Activated T-helper 2 cell treated with anti-CD3 and anti-CD28 coated beads, Interferon-gamma antibody, Interleukin-2, Interleukin-4, amounts not matched to agents 10 μg/mL and 5 μg/mL and 100 μg/mL, durations not matched to agents 14 hours and 24 hours and 36 hours (primary cell): ENCODE measurements at regions not wholly inside any gene's neighbourhood (a gene's known extent, or its start where the extent isn't known, plus 50 kb on each side); places are given as distances from the start of the nearest gene placed in this dataset.

Source experiments
- DNase-seq: peaks from one replicate; pipeline ENCODE4 v3.0.0; 2021; ENCODE audit warnings: low spot score
- H3K27ac Mint-ChIP-seq: one replicate; pipeline ENCODE4 v1.8.0; 2021; ENCODE audit warnings: mixed read lengths
- H3K27me3 Mint-ChIP-seq: one replicate; pipeline ENCODE4 v1.8.0; 2021; ENCODE audit warnings: low read depth, mixed read lengths
- H3K36me3 Mint-ChIP-seq: one replicate; pipeline ENCODE4 v1.8.0; 2021; ENCODE audit warnings: low read depth, mixed read lengths
- H3K4me1 Mint-ChIP-seq: one replicate; pipeline ENCODE4 v1.8.0; 2021; ENCODE audit warnings: low read depth, mixed read lengths
- H3K4me3 Mint-ChIP-seq: one replicate; pipeline ENCODE4 v1.8.0; 2021; ENCODE audit warnings: low read depth, mild to moderate bottlenecking, moderate library complexity, mixed read lengths
- H3K9me3 Mint-ChIP-seq: one replicate; pipeline ENCODE4 v1.8.0; 2021; ENCODE audit warnings: mixed read lengths
- intact Hi-C: fragments of 100-400 bp; cut with micrococcal nuclease; formaldehyde crosslinking; loops from one replicate; pipeline ENCODE4 v1.15.1; 2023

- peaks cover 35% of the 10 kb centered on the region for H3K4me1 Mint-ChIP-seq
- peak overlapping the region; percentile 72 for H3K4me3 Mint-ChIP-seq
- DNase-seq, result no peak
- intact Hi-C loops, result loop anchor here (10.0 kb wide), 1 partner anchor 226 kb away; no protein-coding TSS in a partner anchor
- no peaks in the 10 kb centered on the region for H3K36me3 Mint-ChIP-seq
- H3K9me3 Mint-ChIP-seq, result no peaks in the 10 kb centered on the region
- H3K27ac Mint-ChIP-seq, result no peak overlapping the region
- H3K27me3 Mint-ChIP-seq, result peaks cover 78% of the 10 kb centered on the region
Observed at GRCh38 chr5:50968356-50969149, 302.1 kb downstream of the PARP8 start.

DNA sequence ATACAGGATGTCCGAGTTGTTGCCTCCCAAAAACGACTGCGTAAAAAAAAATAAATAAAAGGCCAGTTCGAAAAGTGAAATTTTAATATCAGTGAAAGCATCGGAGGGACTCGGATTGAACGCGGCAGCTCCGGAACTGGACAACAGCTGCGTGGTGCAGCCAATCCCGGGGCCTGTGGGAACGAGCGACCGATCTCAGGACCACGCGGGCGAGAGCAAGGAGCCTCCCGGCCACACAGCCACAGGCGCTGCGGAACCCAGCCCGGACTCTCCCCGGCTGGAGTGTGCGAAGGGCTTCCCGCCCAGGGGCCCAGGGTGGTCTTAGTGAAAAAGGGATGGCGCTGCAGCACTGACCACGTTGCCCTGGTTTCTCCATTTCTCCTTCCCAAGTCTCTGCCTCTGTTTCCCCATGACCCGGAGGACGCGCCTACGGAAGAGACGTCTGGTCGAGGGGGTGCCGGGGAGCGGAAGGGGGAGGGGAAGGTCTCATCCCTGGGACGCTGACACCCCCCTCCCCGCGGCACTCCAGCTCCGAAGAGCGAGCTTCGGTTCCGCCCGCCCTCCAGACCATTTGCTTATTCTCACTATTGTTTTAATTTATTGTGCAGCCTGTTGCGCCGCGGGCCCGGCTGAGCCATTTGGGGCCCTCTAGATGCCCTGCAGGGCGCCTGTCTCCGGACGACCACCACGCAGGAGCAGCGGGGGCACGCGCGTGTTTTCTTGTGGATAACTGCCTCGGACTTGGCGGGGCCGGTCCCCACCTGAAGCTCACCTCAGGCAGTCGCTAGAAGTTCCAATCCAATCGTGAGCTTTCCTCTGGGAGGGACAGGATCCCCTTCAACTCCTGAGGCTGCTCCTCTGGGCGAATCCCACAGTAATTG lies 303.0 kb downstream of the PARP8 start:
- intact Hi-C loops, result loop anchor here (10.0 kb wide), 1 partner anchor 225 kb away; no protein-coding TSS in a partner anchor
- no peak overlapping the region for H3K27ac Mint-ChIP-seq
- H3K36me3 Mint-ChIP-seq, result no peaks in the 10 kb centered on the region
- peak overlapping the region; percentile 45 for H3K4me3 Mint-ChIP-seq
- DNase-seq, result no peak
- H3K27me3 Mint-ChIP-seq, result peaks cover 73% of the 10 kb centered on the region
- H3K9me3 Mint-ChIP-seq, result no peaks in the 10 kb centered on the region
- H3K4me1 Mint-ChIP-seq, result peaks cover 31% of the 10 kb centered on the region

DNA sequence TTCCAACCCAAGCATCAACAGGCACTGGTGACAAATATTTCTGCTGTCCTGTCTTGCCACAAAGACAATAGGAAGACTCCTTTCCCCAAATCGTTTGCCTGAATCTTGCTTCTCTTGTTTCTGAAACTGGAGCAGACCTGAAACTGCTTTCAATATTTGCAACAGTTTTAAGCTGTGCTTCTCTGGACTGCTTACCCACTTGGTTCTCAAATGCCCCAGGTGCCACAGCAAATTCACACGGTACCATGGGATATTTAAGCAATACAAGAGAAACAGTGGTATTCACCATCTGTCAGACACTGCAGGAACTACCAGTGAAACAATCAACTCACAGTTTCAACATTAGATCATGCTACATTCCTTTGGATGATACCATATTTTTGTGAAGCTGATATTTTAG lies 309.4 kb downstream of the PARP8 start:
- intact Hi-C loops, result no loop called here
- no peaks in the 10 kb centered on the region for H3K9me3 Mint-ChIP-seq
- no peak overlapping the region for H3K27ac Mint-ChIP-seq
- H3K4me3 Mint-ChIP-seq, result no peak overlapping the region
- DNase-seq, result no peak
- H3K27me3 Mint-ChIP-seq, result peaks cover 11% of the 10 kb centered on the region
- H3K4me1 Mint-ChIP-seq, result no peaks in the 10 kb centered on the region
- no peaks in the 10 kb centered on the region for H3K36me3 Mint-ChIP-seq

DNA sequence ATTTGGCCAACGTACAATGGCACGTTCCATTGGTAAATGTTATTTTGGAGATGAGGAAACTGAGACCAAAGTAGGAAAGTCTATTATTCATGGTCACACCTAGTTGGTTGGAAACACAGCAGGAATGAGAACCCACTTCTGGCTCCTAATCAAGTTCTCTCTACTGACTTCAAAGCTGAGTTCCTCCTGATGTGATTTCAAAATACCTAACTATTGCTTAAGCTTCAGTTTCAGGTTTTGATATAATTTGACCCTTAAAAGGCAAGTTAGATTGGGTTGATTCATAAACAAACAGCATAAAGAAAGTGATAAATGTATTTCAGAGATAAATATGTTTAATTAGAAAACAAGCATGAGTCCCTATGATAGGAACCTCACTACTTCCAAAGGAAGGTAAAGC lies 312.5 kb downstream of the PARP8 start:
- Mint-ChIP-seq H3K36me3 (no peaks in the 10 kb centered on the region), H3K4me1 (no peaks in the 10 kb centered on the region), H3K4me3 (no peak overlapping the region), H3K9me3 (no peaks in the 10 kb centered on the region), H3K27ac (no peak overlapping the region), H3K27me3 (peaks cover 4% of the 10 kb centered on the region)
- intact Hi-C loops, result no loop called here
- DNase-seq, result no peak

GRCh38 chr5:50984640-50985039 lies 318.2 kb downstream of the PARP8 start:
- H3K4me3 Mint-ChIP-seq, result no peak overlapping the region
- no peaks in the 10 kb centered on the region for H3K9me3 Mint-ChIP-seq
- no peaks in the 10 kb centered on the region for H3K4me1 Mint-ChIP-seq
- no peak for DNase-seq
- intact Hi-C loops, result no loop called here
- no peak overlapping the region for H3K27ac Mint-ChIP-seq
- no peaks in the 10 kb centered on the region for H3K36me3 Mint-ChIP-seq
- no peaks in the 10 kb centered on the region for H3K27me3 Mint-ChIP-seq

- Mint-ChIP-seq H3K4me3 (no peak overlapping the region), H3K27ac (no peak overlapping the region), H3K36me3 (no peaks in the 10 kb centered on the region), H3K9me3 (no peaks in the 10 kb centered on the region), H3K4me1 (no peaks in the 10 kb centered on the region), H3K27me3 (no peaks in the 10 kb centered on the region)
- intact Hi-C loops, result no loop called here
- no peak for DNase-seq
Observed at GRCh38 chr5:50990296-50990924, 324.0 kb downstream of the PARP8 start.

GRCh38 chr5:50995285-50995942 lies 329.0 kb downstream of the PARP8 start:
- intact Hi-C loops, result no loop called here
- no peaks in the 10 kb centered on the region for H3K9me3 Mint-ChIP-seq
- H3K27ac Mint-ChIP-seq, result no peak overlapping the region
- H3K4me3 Mint-ChIP-seq, result no peak overlapping the region
- H3K4me1 Mint-ChIP-seq, result no peaks in the 10 kb centered on the region
- no peaks in the 10 kb centered on the region for H3K27me3 Mint-ChIP-seq
- H3K36me3 Mint-ChIP-seq, result no peaks in the 10 kb centered on the region
- DNase-seq, result no peak

DNA sequence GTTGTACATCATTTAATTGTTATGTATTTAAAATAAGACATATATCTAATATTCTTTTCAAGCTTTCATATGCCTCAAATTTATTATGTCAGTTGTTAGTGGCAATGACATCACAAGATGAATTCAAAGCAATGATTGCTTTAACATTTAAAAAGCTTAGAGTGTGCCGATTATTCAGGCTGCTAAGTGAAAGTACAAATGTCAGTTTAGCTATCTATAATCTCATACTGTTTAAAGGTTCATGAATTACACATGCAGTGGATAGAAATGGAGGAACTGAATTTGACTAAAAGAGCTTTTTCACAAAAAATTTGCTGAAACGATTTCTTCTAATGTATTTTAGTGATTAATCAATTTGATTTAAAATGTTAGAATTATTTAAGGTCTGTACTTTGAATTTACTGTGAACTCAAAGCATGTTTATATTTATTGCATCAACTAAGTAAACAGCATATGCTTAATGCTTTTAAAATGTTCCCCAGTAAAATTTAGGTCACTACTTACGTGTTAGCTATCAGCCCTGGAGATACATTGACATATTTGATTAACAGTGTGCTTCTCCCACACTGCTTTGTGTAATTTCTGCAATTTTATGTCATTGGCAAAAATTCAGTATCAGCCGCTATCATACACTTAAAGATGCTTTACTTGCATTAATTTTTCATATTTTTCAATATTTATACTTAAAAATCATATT lies 334.9 kb downstream of the PARP8 start:
- no peaks in the 10 kb centered on the region for H3K36me3 Mint-ChIP-seq

GRCh38 chr5:51002368-51002767 lies 335.9 kb downstream of the PARP8 start:
- Mint-ChIP-seq H3K36me3 (no peaks in the 10 kb centered on the region), H3K27me3 (no peaks in the 10 kb centered on the region), H3K4me3 (no peak overlapping the region), H3K9me3 (no peaks in the 10 kb centered on the region), H3K27ac (no peak overlapping the region), H3K4me1 (no peaks in the 10 kb centered on the region)
- DNase-seq, result no peak
- intact Hi-C loops, result no loop called here

More for the DNA sequence above, 334.9 kb downstream of the PARP8 start:
- DNase-seq, result no peak
- H3K4me1 Mint-ChIP-seq, result no peaks in the 10 kb centered on the region
- no peaks in the 10 kb centered on the region for H3K9me3 Mint-ChIP-seq
- no peaks in the 10 kb centered on the region for H3K27me3 Mint-ChIP-seq
- H3K4me3 Mint-ChIP-seq, result no peak overlapping the region
- H3K27ac Mint-ChIP-seq, result no peak overlapping the region
- intact Hi-C loops, result no loop called here

DNA sequence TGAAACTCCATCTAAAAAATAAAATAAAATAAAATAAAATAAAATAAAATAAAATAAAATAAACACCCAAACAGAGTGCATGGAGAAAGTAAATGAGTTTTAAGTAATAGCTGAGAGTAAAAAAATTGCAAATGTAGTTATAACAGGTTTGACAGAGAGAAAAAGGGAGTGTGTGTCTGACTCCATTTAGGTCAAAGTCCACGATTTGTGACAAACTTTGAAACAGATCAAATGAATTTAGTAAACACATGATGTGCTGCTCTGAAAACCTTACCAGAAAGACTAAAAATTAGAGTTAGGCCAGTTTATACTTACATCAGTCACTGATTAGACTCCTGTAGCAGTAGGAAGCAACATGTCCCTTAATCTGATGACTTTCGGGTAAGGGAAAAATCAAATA lies 346.6 kb downstream of the PARP8 start:
- intact Hi-C loops, result no loop called here
- no peaks in the 10 kb centered on the region for H3K4me1 Mint-ChIP-seq
- H3K4me3 Mint-ChIP-seq, result no peak overlapping the region
- H3K27me3 Mint-ChIP-seq, result no peaks in the 10 kb centered on the region
- H3K27ac Mint-ChIP-seq, result no peak overlapping the region
- H3K9me3 Mint-ChIP-seq, result no peaks in the 10 kb centered on the region
- H3K36me3 Mint-ChIP-seq, result no peaks in the 10 kb centered on the region
- no peak for DNase-seq

DNA sequence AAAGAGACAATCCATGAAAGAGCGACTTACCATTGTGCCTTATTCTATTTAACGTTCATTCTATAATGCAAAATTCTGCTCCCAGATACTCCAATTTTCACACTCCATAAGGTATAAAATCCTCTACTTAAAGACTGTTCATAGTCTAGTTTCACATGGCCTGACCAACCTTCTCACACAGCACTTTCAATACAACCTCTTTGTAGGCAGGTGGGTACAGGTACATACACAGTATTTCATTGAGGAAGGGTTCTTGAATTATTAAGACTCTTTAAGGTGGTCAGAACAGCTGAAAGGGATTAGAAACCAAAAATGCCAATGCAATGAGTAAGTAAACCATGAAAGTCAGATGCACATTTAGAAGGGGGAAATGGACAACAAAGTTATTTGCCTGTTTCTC lies 352.0 kb downstream of the PARP8 start:
- Mint-ChIP-seq H3K27me3 (no peaks in the 10 kb centered on the region), H3K9me3 (no peaks in the 10 kb centered on the region), H3K4me1 (no peaks in the 10 kb centered on the region), H3K36me3 (no peaks in the 10 kb centered on the region), H3K27ac (no peak overlapping the region), H3K4me3 (no peak overlapping the region)
- DNase-seq, result no peak
- intact Hi-C loops, result no loop called here

DNA sequence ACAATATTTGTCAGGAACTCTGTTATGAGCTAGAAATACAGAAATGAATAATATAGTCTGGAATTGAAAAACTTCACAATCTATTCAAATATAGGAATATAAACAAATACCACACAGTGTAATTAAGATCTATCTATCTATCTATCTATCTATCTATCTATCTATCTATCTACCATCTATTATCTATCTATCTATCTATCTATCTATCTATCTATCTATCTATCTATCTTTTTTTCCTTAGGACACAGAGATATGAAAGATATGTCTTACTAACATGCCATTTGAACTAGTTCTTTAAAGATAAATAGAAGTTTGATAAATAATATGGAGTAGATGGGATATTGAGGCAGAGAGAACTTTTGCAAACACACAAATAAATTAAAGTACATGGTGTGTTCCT lies 357.8 kb downstream of the PARP8 start:
- Mint-ChIP-seq H3K36me3 (no peaks in the 10 kb centered on the region), H3K4me1 (no peaks in the 10 kb centered on the region), H3K27ac (no peak overlapping the region), H3K9me3 (no peaks in the 10 kb centered on the region), H3K4me3 (no peak overlapping the region), H3K27me3 (no peaks in the 10 kb centered on the region)
- intact Hi-C loops, result no loop called here
- no peak for DNase-seq
